Uterus (tissue), 2 donors: ENCODE measurements at regions not wholly inside any gene's neighbourhood (a gene's known extent, or its start where the extent isn't known, plus 50 kb on each side); places are given as distances from the start of the nearest gene placed in this dataset.

Experiments
- CTCF ChIP-seq, 4 experiments: fragments of 200-600 bp in 2 of 4; fragments of 450-650 bp in 2 of 4; sonication (generic) in 2 of 4; IDR thresholded peaks; one replicate each; pipeline ENCODE4 v1.5.1; 2016 to 2019; ENCODE audit warnings: antibody characterized with exemption in 4 of 4, mild to moderate bottlenecking in 2 of 4, moderate library complexity in 1 of 4
- POLR2A ChIP-seq, 2 donors: fragments of 450-650 bp; IDR thresholded peaks; one replicate each; pipeline ENCODE4 v1.6.1; 2016; ENCODE audit warnings: antibody characterized with exemption in 2 of 2, mild to moderate bottlenecking in 1 of 2, moderate library complexity in 1 of 2

DNA sequence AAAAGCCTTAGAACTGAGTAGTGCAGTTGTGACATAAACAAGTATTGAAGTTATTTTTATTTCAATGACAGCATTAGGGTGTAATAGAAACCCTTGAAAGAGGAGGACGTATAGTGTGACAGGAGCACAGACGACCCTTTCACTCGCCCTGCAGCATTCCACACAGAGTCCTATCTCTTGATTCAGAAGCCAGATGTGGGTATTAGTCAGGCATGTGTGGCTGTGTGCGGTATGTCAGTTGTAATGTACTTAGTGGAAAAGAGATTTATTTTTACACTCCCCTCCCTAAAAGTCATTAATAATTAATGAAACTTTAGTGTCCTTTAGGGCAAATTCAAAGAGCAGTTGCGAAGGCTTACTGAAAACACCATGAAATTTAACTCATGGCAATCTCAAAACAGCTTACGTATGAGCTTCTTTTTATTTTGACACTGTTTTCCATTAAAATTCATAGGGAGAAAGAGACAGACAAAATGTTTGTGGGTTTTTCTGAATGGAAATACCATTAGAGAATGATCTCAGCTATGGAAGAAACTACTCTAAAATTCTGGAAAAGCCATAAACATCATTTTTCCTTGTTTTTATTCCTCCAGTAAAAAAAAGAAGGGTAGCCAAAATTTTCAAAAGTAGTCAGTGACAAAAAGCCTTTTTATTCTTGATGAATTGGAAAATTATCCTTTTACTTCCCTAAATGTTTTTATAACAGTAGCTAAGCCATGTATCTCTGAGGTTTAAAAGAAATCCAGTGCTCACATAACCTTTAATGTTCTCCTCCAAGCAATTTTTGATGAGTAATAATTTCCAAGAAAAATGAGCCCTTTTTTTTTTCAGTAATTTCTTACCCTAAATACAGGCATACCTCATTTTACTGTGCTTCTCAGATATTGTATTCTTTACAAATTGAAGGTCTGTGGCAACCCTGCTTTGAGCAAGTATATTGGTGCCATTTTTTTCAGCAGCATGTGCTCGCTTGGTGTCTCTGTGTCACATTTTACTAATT is 84.0 kb upstream of the DSEL start:
- no peak for TF ChIP-seq POLR2A (IDR thresholded peaks at IDR 0.05)
- TF ChIP-seq CTCF (IDR thresholded peaks at IDR 0.05), result no peak
